WTC11 (cell line): ENCODE measurements at regions not wholly inside any gene's neighbourhood (a gene's known extent, or its start where the extent isn't known, plus 50 kb on each side); places are given as distances from the start of the nearest gene placed in this dataset.

Experiments used
- ATAC-seq: fragments of 200-7000 bp; cut with Tn5 transposase; 2 replicates; pipeline ENCODE4 v1.10.0; 2021; ENCODE audit warnings: mild to moderate bottlenecking, moderate library complexity
- CTCF ChIA-PET: fragments of 300-600 bp; sonication (Branson Sonifier 250); formaldehyde crosslinking; loops from one replicate; lab custom pipeline; 2021; ENCODE audit warnings: antibody characterized with exemption; lab: Charles Lee
- POLR2A ChIA-PET: fragments of 350-600 bp; sonication (Branson Sonifier 250); formaldehyde crosslinking; loops from one replicate; lab custom pipeline; 2021; ENCODE audit warnings: antibody characterized with exemption; lab: Charles Lee
- DNase-seq: peaks from one replicate; pipeline ENCODE4 v3.0.0; 2021; ENCODE audit warnings: low spot score
- H3K27ac Mint-ChIP-seq: 2 replicates; pipeline ENCODE4 v1.8.0; 2021; ENCODE audit warnings: mixed read lengths
- H3K27me3 Mint-ChIP-seq: 2 replicates; pipeline ENCODE4 v1.8.0; 2021; ENCODE audit warnings: low read depth, mild to moderate bottlenecking, moderate library complexity, mixed read lengths
- H3K36me3 Mint-ChIP-seq: 2 replicates; pipeline ENCODE4 v1.8.0; 2021; ENCODE audit warnings: mixed read lengths
- H3K4me1 Mint-ChIP-seq: 2 replicates; pipeline ENCODE4 v1.8.0; 2022; ENCODE audit warnings: mixed read lengths
- H3K4me3 Mint-ChIP-seq: 2 replicates; pipeline ENCODE4 v1.8.0; 2021; ENCODE audit warnings: mild to moderate bottlenecking, moderate library complexity, mixed read lengths
- H3K9me3 Mint-ChIP-seq: 2 replicates; pipeline ENCODE4 v1.8.0; 2021; ENCODE audit warnings: mixed read lengths
- CBFB ChIP-seq: sonication (generic); formaldehyde crosslinking; IDR thresholded peaks from 2 replicates; pipeline ENCODE4 v1.8.1; 2022; ENCODE audit warnings: mild to moderate bottlenecking, low read depth, missing genetic modification reagents
- CREB1 ChIP-seq: sonication (generic); formaldehyde crosslinking; IDR thresholded peaks from 2 replicates; pipeline ENCODE4 v1.8.0; 2023; ENCODE audit warnings: mild to moderate bottlenecking, missing genetic modification reagents
- FOXP1 ChIP-seq: sonication (generic); formaldehyde crosslinking; IDR thresholded peaks from 2 replicates; pipeline ENCODE4 v1.8.0; 2022; ENCODE audit warnings: missing genetic modification reagents, mild to moderate bottlenecking, moderate library complexity, borderline replicate concordance
- GTF2I ChIP-seq: fragments of 250-450 bp; sonication (Bioruptor Pico); conservative IDR thresholded peaks from 2 replicates; pipeline ENCODE4 v1.4.0; 2021; ENCODE audit warnings: mild to moderate bottlenecking
- JUN ChIP-seq: sonication (generic); formaldehyde crosslinking; IDR thresholded peaks from 2 replicates; pipeline ENCODE4 v1.8.0; 2023; ENCODE audit warnings: mild to moderate bottlenecking, missing genetic modification reagents
- KAT7 ChIP-seq: sonication (generic); formaldehyde crosslinking; IDR thresholded peaks from 2 replicates; pipeline ENCODE4 v1.8.1; 2023; ENCODE audit warnings: missing genetic modification reagents, mild to moderate bottlenecking, borderline replicate concordance
- MYBL2 ChIP-seq: sonication (generic); formaldehyde crosslinking; IDR thresholded peaks from 2 replicates; pipeline ENCODE4 v1.8.1; 2023; ENCODE audit warnings: mild to moderate bottlenecking, moderate library complexity, missing genetic modification reagents
- NFE2L1 ChIP-seq: sonication (generic); formaldehyde crosslinking; IDR thresholded peaks from 2 replicates; pipeline ENCODE4 v1.8.1; 2023; ENCODE audit warnings: missing genetic modification reagents
- SMAD3 ChIP-seq: sonication (generic); formaldehyde crosslinking; IDR thresholded peaks from 2 replicates; pipeline ENCODE4 v1.8.0; 2022; ENCODE audit warnings: missing genetic modification reagents, mild to moderate bottlenecking, borderline replicate concordance
- TCF7 ChIP-seq: sonication (generic); formaldehyde crosslinking; IDR thresholded peaks from 2 replicates; pipeline ENCODE4 v1.8.0; 2022; ENCODE audit warnings: mild to moderate bottlenecking, low read depth, missing genetic modification reagents, moderate library complexity
- TEAD1 ChIP-seq: sonication (generic); formaldehyde crosslinking; IDR thresholded peaks from 2 replicates; pipeline ENCODE4 v1.8.0; 2022; ENCODE audit warnings: mild to moderate bottlenecking, missing genetic modification reagents
- ZNF232 ChIP-seq: sonication (generic); formaldehyde crosslinking; IDR thresholded peaks from 2 replicates; pipeline ENCODE4 v1.8.0; 2022; ENCODE audit warnings: mild to moderate bottlenecking, missing genetic modification reagents
- ZNF317 ChIP-seq: sonication (generic); formaldehyde crosslinking; IDR thresholded peaks from 2 replicates; pipeline ENCODE4 v1.8.1; 2023; ENCODE audit warnings: low read depth, mild to moderate bottlenecking, moderate library complexity, missing genetic modification reagents, borderline replicate concordance
- ZNF512 ChIP-seq: sonication (generic); formaldehyde crosslinking; IDR thresholded peaks from 2 replicates; pipeline ENCODE4 v1.8.1; 2022; ENCODE audit warnings: missing genetic modification reagents, borderline replicate concordance
- ZNF671 ChIP-seq: fragments of 250-450 bp; sonication (Bioruptor Pico); IDR thresholded peaks from 2 replicates; pipeline ENCODE4 v1.8.0; 2021; ENCODE audit warnings: mild to moderate bottlenecking
- TF ChIP-seq, protein P1 (sequence below): sonication (generic); formaldehyde crosslinking; conservative IDR thresholded peaks from 2 replicates; pipeline ENCODE4 v1.8.1; 2023; ENCODE audit warnings: mild to moderate bottlenecking, low read depth, missing genetic modification reagents, moderate library complexity
- TF ChIP-seq, protein P2 (sequence below): fragments of 250-450 bp; sonication (Bioruptor Pico); IDR thresholded peaks from 2 replicates; pipeline ENCODE4 v1.9.0; 2021; ENCODE audit warnings: mild to moderate bottlenecking
- TF ChIP-seq, protein P3 (sequence below): fragments of 250-450 bp; sonication (Bioruptor Pico); conservative IDR thresholded peaks from 2 replicates; pipeline ENCODE4 v1.9.0; 2021; ENCODE audit warnings: mild to moderate bottlenecking
- TF ChIP-seq, protein P4 (sequence below): sonication (generic); formaldehyde crosslinking; IDR thresholded peaks from 2 replicates; pipeline ENCODE4 v1.8.1; 2023; ENCODE audit warnings: mild to moderate bottlenecking, missing genetic modification reagents, moderate library complexity
- TF ChIP-seq, protein P5 (sequence below): sonication (generic); formaldehyde crosslinking; IDR thresholded peaks from 2 replicates; pipeline ENCODE4 v1.8.1; 2022; ENCODE audit warnings: mild to moderate bottlenecking, missing genetic modification reagents, moderate library complexity, borderline replicate concordance

- no peak for TF ChIP-seq SMAD3
- TF ChIP-seq, protein P1, sequence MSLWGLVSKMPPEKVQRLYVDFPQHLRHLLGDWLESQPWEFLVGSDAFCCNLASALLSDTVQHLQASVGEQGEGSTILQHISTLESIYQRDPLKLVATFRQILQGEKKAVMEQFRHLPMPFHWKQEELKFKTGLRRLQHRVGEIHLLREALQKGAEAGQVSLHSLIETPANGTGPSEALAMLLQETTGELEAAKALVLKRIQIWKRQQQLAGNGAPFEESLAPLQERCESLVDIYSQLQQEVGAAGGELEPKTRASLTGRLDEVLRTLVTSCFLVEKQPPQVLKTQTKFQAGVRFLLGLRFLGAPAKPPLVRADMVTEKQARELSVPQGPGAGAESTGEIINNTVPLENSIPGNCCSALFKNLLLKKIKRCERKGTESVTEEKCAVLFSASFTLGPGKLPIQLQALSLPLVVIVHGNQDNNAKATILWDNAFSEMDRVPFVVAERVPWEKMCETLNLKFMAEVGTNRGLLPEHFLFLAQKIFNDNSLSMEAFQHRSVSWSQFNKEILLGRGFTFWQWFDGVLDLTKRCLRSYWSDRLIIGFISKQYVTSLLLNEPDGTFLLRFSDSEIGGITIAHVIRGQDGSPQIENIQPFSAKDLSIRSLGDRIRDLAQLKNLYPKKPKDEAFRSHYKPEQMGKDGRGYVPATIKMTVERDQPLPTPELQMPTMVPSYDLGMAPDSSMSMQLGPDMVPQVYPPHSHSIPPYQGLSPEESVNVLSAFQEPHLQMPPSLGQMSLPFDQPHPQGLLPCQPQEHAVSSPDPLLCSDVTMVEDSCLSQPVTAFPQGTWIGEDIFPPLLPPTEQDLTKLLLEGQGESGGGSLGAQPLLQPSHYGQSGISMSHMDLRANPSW (CRISPR knock-in tag): no peak
- no peak for TF ChIP-seq ZNF317 (CRISPR knock-in tag)
- TF ChIP-seq TEAD1: no peak
- TF ChIP-seq, protein P2, sequence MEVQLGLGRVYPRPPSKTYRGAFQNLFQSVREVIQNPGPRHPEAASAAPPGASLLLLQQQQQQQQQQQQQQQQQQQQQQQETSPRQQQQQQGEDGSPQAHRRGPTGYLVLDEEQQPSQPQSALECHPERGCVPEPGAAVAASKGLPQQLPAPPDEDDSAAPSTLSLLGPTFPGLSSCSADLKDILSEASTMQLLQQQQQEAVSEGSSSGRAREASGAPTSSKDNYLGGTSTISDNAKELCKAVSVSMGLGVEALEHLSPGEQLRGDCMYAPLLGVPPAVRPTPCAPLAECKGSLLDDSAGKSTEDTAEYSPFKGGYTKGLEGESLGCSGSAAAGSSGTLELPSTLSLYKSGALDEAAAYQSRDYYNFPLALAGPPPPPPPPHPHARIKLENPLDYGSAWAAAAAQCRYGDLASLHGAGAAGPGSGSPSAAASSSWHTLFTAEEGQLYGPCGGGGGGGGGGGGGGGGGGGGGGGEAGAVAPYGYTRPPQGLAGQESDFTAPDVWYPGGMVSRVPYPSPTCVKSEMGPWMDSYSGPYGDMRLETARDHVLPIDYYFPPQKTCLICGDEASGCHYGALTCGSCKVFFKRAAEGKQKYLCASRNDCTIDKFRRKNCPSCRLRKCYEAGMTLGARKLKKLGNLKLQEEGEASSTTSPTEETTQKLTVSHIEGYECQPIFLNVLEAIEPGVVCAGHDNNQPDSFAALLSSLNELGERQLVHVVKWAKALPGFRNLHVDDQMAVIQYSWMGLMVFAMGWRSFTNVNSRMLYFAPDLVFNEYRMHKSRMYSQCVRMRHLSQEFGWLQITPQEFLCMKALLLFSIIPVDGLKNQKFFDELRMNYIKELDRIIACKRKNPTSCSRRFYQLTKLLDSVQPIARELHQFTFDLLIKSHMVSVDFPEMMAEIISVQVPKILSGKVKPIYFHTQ (CRISPR knock-in tag): no peak
- CTCF ChIA-PET: interaction anchor here (1.0 kb wide), 2 partner anchors 9 to 112 kb away, joined by 3 to 4 read pairs; no protein-coding TSS in a partner anchor
- peaks cover 4% of the 10 kb centered on the region for H3K9me3 Mint-ChIP-seq
- H3K4me1 Mint-ChIP-seq: peaks cover 34% of the 10 kb centered on the region
- no peak for DNase-seq
- POLR2A ChIA-PET: no interaction called here
- no peak overlapping the region for H3K27ac Mint-ChIP-seq
- peaks cover 3% of the 10 kb centered on the region; the same call in 1 of the 2 replicates for H3K27me3 Mint-ChIP-seq
- H3K4me3 Mint-ChIP-seq: no peak overlapping the region
- H3K36me3 Mint-ChIP-seq: no peaks in the 10 kb centered on the region
- ATAC-seq: no peak
Observed at GRCh38 chr4:138672393-138672976, 343.1 kb upstream of the NOCT start.

GRCh38 chr4:138671606-138672084, 343.9 kb upstream of the NOCT start:
- Mint-ChIP-seq H3K4me3 (no peak overlapping the region), H3K9me3 (peaks cover 4% of the 10 kb centered on the region), H3K27ac (no peak overlapping the region), H3K36me3 (no peaks in the 10 kb centered on the region), H3K27me3 (0 out of 2 replicates have a peak, but pooled peaks cover 3% of the 10 kb centered on the region), H3K4me1 (peaks cover 34% of the 10 kb centered on the region)
- ChIA-PET CTCF (interaction anchor here (0.5 kb wide), 1 partner anchor 51 kb away, joined by 4 read pairs; no protein-coding TSS in a partner anchor), POLR2A (no interaction called here)
- TF ChIP-seq MYBL2 (CRISPR knock-in tag): no peak
- no peak for DNase-seq
- ATAC-seq: no peak

GRCh38 chr4:138671106-138671505, 344.5 kb upstream of the NOCT start:
- Mint-ChIP-seq H3K36me3 (no peaks in the 10 kb centered on the region), H3K27ac (no peak overlapping the region), H3K4me1 (peaks cover 34% of the 10 kb centered on the region), H3K4me3 (no peak overlapping the region), H3K9me3 (peaks cover 4% of the 10 kb centered on the region), H3K27me3 (peaks cover 8% of the 10 kb centered on the region; the same call in 1 of the 2 replicates)
- POLR2A ChIA-PET: no interaction called here
- ATAC-seq (no peak), DNase-seq (no peak)
- CTCF ChIA-PET: interaction anchor here (0.5 kb wide), 1 partner anchor 50 kb away, joined by 4 read pairs; no protein-coding TSS in a partner anchor
- TF ChIP-seq KAT7 (CRISPR knock-in tag): no peak
- no peak for TF ChIP-seq GTF2I
- no peak for TF ChIP-seq TEAD1
- no peak for TF ChIP-seq CREB1
- TF ChIP-seq ZNF671 (CRISPR knock-in tag): no peak
- TF ChIP-seq, protein P3, sequence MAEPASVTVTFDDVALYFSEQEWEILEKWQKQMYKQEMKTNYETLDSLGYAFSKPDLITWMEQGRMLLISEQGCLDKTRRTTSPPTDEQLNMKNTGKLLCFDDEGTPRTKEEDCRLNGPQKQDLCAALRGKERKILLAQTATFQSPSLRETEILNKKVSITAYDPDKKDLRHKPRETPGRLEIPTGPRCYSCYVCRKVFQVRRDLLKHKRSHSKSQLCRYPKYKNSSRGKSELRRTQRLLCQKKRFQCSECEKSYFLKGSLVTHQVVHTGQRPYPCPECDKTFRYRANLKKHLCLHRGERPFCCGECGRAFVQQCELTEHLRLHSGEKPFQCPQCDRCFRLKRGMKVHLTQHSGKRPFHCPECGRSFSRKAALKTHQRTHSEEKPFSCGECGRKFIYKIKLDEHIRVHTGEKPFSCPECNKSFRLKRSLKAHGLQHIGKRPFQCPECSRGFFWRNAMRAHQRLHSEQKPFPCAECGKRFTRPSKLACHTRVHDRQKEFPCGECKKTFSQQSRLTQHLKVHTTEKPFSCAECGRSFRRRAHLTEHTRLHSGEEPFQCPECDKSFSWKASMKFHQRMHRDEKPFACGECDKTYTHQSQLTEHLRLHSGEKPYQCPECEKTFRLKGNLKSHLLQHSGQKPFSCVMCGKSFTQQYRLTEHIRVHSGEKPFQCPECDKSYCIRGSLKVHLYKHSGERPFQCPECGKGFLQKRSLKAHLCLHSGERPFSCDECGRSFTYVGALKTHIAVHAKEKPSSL: no peak
- TF ChIP-seq ZNF512 (CRISPR knock-in tag): no peak
- no peak for TF ChIP-seq JUN (CRISPR knock-in tag)
- TF ChIP-seq, protein P4, sequence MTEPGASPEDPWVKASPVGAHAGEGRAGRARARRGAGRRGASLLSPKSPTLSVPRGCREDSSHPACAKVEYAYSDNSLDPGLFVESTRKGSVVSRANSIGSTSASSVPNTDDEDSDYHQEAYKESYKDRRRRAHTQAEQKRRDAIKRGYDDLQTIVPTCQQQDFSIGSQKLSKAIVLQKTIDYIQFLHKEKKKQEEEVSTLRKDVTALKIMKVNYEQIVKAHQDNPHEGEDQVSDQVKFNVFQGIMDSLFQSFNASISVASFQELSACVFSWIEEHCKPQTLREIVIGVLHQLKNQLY (CRISPR knock-in tag): no peak
- TF ChIP-seq NFE2L1 (CRISPR knock-in tag): no peak
- TF ChIP-seq TCF7 (CRISPR knock-in tag): no peak
- TF ChIP-seq ZNF232: no peak
- TF ChIP-seq, protein P5, sequence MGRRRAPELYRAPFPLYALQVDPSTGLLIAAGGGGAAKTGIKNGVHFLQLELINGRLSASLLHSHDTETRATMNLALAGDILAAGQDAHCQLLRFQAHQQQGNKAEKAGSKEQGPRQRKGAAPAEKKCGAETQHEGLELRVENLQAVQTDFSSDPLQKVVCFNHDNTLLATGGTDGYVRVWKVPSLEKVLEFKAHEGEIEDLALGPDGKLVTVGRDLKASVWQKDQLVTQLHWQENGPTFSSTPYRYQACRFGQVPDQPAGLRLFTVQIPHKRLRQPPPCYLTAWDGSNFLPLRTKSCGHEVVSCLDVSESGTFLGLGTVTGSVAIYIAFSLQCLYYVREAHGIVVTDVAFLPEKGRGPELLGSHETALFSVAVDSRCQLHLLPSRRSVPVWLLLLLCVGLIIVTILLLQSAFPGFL (CRISPR knock-in tag): no peak
- no peak for TF ChIP-seq CBFB (CRISPR knock-in tag)
- TF ChIP-seq FOXP1 (CRISPR knock-in tag): no peak
